ENCODE measurements at regions not wholly inside any gene's neighbourhood (a gene's known extent, or its start where the extent isn't known, plus 50 kb on each side); places are given as distances from the start of the nearest gene placed in this dataset.

- TF ChIP-seq POLR2A (IDR thresholded peaks at IDR 0.05; ENCODE audit: low read length) (no peak), GATA1 (IDR thresholded peaks at IDR 0.05; ENCODE audit: low read depth, low read length) (no peak)
These were observed 365.3 kb upstream of the ERCC4 start for GRCh38 chr16:13554643-13555042.

All from erythroblast (primary cell).